ENCODE measurements at regions not wholly inside any gene's neighbourhood (a gene's known extent, or its start where the extent isn't known, plus 50 kb on each side); places are given as distances from the start of the nearest gene placed in this dataset.

DNA sequence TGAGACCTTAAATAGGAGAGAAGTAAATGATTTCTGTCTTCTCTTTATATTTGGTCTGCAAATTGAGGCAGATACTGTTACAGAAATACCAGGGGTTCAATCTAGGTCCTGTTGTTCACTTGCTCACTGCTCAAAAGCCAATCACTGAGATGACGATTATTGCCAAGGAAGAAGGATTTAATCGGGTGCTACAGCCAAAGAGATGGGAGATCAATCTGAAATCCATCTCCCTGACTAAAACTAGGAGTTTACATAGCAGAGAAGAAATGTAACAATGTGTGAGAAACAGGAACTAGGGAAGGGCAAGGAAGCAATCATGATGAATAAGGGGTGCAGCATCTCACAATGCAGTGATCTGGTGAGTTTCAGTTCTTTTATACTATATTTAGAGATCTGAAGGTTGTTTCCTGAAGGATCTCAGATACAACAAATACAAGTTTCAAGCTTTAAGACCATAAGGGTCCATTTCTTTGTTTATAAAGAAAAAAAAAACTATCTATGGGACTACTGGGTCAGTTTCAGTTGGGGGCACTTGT lies 117.9 kb upstream of the FAM9B start:
- Histone ChIP-seq H3K9me3 (ENCODE audit: control insufficient read depth, insufficient read depth, low read depth, low read length) (no peaks in the 10 kb centered on the region), H3K4me1 (ENCODE audit: control insufficient read depth, insufficient read depth, low read length) (no peaks in the 10 kb centered on the region), H3K27ac (ENCODE audit: extremely low read depth, low read depth, low read length) (no peak overlapping the region), H3K4me3 (ENCODE audit: low read depth, low read length) (no peak overlapping the region), H3K36me3 (ENCODE audit: control insufficient read depth in 2 of 2, insufficient read depth in 1 of 2, low read length in 2 of 2) (no peaks in the 10 kb centered on the region)
- ChIA-PET POLR2A (no interaction called here), CTCF (no interaction called here)
- TF ChIP-seq, protein P1, sequence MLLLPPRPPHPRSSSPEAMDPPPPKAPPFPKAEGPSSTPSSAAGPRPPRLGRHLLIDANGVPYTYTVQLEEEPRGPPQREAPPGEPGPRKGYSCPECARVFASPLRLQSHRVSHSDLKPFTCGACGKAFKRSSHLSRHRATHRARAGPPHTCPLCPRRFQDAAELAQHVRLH (tag by site-specific recombination; IDR thresholded peaks at IDR 0.05) = no peak
- no peak for TF ChIP-seq ZNF623 (tag by site-specific recombination; IDR thresholded peaks at IDR 0.05)
- no peak for TF ChIP-seq ZNF184 (tag by site-specific recombination; IDR thresholded peaks at IDR 0.05)
- TF ChIP-seq SETDB1 (IDR thresholded peaks at IDR 0.05; ENCODE audit: insufficient read length, low read length) = peak; percentile 73
- no peak for TF ChIP-seq ZNF211 (tag by site-specific recombination; IDR thresholded peaks at IDR 0.05; ENCODE audit: low read depth)
- no peak for TF ChIP-seq ZNF366 (tag by site-specific recombination; conservative IDR thresholded peaks at IDR 0.05)

DNA sequence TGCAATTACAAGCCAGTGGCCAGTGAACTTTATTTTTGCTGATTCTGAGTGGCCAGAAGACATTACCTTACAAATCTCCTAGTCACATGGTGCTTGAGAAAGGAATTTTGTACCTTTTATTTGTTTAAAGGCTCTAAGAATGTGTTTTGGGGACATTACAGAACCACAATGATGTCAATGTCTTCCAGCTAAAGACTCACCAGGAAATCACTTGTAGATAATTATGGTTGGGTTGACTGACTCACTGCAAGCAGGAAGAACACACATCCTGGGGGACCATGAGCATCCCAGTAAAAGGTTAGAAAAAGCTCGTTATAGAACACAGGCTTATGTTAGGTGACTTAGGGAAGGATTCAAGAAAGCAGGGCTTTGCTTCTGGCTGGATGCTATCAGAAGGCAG lies 119.4 kb upstream of the FAM9B start:
- H3K36me3 ChIP-seq (ENCODE audit: control insufficient read depth in 2 of 2, insufficient read depth in 1 of 2, low read length in 2 of 2) = no peaks in the 10 kb centered on the region
- ChIA-PET POLR2A (no interaction called here), CTCF (no interaction called here)
- no peaks in the 10 kb centered on the region for H3K9me3 ChIP-seq (ENCODE audit: control insufficient read depth, insufficient read depth, low read depth, low read length)
- no peak overlapping the region for H3K4me3 ChIP-seq (ENCODE audit: low read depth, low read length)
- no peak overlapping the region for H3K27ac ChIP-seq (ENCODE audit: extremely low read depth, low read depth, low read length)
- H3K4me1 ChIP-seq (ENCODE audit: control insufficient read depth, insufficient read depth, low read length) = no peaks in the 10 kb centered on the region
- TF ChIP-seq ZBTB7A (tag by site-specific recombination; IDR thresholded peaks at IDR 0.05; ENCODE audit: low read depth) = no peak
- no peak for TF ChIP-seq ZNF19 (tag by site-specific recombination; IDR thresholded peaks at IDR 0.05; ENCODE audit: low read depth)

DNA sequence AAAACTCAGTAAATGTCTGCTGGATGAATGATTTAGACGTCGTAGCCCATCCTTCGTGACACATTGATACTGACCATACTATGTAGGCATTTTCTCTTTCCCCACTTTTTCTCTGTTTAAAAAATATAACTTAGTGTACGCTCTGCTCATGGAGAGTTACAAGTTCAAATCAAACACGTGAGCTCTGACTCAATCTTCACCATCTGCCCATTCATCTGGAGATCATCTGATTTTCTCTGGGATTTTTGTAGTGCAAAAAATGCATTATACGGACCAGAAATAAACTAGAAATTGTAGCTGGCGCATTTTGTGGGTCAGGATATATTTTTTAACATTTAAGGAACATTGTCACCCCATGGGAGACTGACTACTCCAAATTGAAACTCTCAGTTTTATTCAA lies 124.7 kb upstream of the FAM9B start:
- Histone ChIP-seq H3K4me3 (ENCODE audit: low read depth, low read length) (no peak overlapping the region), H3K9me3 (ENCODE audit: control insufficient read depth, insufficient read depth, low read depth, low read length) (no peaks in the 10 kb centered on the region), H3K4me1 (ENCODE audit: control insufficient read depth, insufficient read depth, low read length) (no peaks in the 10 kb centered on the region; the same call in 1 of the 2 replicates), H3K27ac (ENCODE audit: extremely low read depth, low read depth, low read length) (no peak overlapping the region), H3K36me3 (ENCODE audit: control insufficient read depth in 2 of 2, insufficient read depth in 1 of 2, low read length in 2 of 2) (no peaks in the 10 kb centered on the region)
- ChIA-PET POLR2A (no interaction called here), CTCF (no interaction called here)
- TF ChIP-seq ZXDB (tag by site-specific recombination; IDR thresholded peaks at IDR 0.05) = no peak
- no peak for TF ChIP-seq ZBTB21 (tag by site-specific recombination; IDR thresholded peaks at IDR 0.05)
- TF ChIP-seq ZNF426 (tag by site-specific recombination; IDR thresholded peaks at IDR 0.05) = no peak
- TF ChIP-seq, protein P2, sequence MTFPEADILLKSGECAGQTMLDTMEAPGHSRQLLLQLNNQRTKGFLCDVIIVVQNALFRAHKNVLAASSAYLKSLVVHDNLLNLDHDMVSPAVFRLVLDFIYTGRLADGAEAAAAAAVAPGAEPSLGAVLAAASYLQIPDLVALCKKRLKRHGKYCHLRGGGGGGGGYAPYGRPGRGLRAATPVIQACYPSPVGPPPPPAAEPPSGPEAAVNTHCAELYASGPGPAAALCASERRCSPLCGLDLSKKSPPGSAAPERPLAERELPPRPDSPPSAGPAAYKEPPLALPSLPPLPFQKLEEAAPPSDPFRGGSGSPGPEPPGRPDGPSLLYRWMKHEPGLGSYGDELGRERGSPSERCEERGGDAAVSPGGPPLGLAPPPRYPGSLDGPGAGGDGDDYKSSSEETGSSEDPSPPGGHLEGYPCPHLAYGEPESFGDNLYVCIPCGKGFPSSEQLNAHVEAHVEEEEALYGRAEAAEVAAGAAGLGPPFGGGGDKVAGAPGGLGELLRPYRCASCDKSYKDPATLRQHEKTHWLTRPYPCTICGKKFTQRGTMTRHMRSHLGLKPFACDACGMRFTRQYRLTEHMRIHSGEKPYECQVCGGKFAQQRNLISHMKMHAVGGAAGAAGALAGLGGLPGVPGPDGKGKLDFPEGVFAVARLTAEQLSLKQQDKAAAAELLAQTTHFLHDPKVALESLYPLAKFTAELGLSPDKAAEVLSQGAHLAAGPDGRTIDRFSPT (tag by site-specific recombination; IDR thresholded peaks at IDR 0.05) = no peak
- TF ChIP-seq ZNF624 (tag by site-specific recombination; IDR thresholded peaks at IDR 0.05) = no peak
- no peak for TF ChIP-seq ZNF37A (tag by site-specific recombination; IDR thresholded peaks at IDR 0.05)
- no peak for TF ChIP-seq ZNF350 (tag by site-specific recombination; IDR thresholded peaks at IDR 0.05)
- no peak for TF ChIP-seq ZNF629 (tag by site-specific recombination; IDR thresholded peaks at IDR 0.05)
- no peak for TF ChIP-seq KLF8 (tag by site-specific recombination; IDR thresholded peaks at IDR 0.05)
- TF ChIP-seq ZNF571 (tag by site-specific recombination; IDR thresholded peaks at IDR 0.05) = no peak
- TF ChIP-seq ZNF48 (tag by site-specific recombination; IDR thresholded peaks at IDR 0.05) = no peak
- TF ChIP-seq ZNF785 (tag by site-specific recombination; IDR thresholded peaks at IDR 0.05) = no peak
- TF ChIP-seq, protein P3, sequence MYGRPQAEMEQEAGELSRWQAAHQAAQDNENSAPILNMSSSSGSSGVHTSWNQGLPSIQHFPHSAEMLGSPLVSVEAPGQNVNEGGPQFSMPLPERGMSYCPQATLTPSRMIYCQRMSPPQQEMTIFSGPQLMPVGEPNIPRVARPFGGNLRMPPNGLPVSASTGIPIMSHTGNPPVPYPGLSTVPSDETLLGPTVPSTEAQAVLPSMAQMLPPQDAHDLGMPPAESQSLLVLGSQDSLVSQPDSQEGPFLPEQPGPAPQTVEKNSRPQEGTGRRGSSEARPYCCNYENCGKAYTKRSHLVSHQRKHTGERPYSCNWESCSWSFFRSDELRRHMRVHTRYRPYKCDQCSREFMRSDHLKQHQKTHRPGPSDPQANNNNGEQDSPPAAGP (tag by site-specific recombination; IDR thresholded peaks at IDR 0.05) = no peak
- TF ChIP-seq KLF16 (tag by site-specific recombination; IDR thresholded peaks at IDR 0.05) = no peak
- TF ChIP-seq, protein P4, sequence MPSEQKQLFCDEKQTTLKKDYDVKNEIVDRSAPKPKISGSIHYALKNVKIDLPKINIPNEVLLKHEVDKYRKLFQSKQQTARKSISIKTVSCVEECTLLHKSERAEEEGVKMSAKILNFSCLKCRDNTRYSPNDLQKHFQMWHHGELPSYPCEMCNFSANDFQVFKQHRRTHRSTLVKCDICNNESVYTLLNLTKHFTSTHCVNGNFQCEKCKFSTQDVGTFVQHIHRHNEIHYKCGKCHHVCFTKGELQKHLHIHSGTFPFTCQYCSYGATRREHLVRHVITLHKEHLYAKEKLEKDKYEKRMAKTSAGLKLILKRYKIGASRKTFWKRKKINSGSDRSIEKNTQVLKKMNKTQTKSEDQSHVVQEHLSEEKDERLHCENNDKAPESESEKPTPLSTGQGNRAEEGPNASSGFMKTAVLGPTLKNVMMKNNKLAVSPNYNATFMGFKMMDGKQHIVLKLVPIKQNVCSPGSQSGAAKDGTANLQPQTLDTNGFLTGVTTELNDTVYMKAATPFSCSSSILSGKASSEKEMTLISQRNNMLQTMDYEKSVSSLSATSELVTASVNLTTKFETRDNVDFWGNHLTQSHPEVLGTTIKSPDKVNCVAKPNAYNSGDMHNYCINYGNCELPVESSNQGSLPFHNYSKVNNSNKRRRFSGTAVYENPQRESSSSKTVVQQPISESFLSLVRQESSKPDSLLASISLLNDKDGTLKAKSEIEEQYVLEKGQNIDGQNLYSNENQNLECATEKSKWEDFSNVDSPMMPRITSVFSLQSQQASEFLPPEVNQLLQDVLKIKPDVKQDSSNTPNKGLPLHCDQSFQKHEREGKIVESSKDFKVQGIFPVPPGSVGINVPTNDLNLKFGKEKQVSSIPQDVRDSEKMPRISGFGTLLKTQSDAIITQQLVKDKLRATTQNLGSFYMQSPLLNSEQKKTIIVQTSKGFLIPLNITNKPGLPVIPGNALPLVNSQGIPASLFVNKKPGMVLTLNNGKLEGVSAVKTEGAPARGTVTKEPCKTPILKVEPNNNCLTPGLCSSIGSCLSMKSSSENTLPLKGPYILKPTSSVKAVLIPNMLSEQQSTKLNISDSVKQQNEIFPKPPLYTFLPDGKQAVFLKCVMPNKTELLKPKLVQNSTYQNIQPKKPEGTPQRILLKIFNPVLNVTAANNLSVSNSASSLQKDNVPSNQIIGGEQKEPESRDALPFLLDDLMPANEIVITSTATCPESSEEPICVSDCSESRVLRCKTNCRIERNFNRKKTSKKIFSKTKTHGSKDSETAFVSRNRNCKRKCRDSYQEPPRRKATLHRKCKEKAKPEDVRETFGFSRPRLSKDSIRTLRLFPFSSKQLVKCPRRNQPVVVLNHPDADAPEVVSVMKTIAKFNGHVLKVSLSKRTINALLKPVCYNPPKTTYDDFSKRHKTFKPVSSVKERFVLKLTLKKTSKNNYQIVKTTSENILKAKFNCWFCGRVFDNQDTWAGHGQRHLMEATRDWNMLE (tag by site-specific recombination; conservative IDR thresholded peaks at IDR 0.05; ENCODE audit: low read depth) = no peak
- no peak for TF ChIP-seq BCL11B (tag by site-specific recombination; IDR thresholded peaks at IDR 0.05; ENCODE audit: low read depth)
- TF ChIP-seq OVOL3 (tag by site-specific recombination; IDR thresholded peaks at IDR 0.05) = no peak
